GM23248 (cell line): ENCODE measurements at regions not wholly inside any gene's neighbourhood (a gene's known extent, or its start where the extent isn't known, plus 50 kb on each side); places are given as distances from the start of the nearest gene placed in this dataset.

Source experiments
- EZH2 ChIP-seq: fragments of 200-600 bp; sonication (generic); IDR thresholded peaks from 2 replicates; pipeline ENCODE4 v1.6.1; 2018; ENCODE audit warnings: antibody characterized with exemption, mild to moderate bottlenecking; ENCODE audit not compliant: insufficient read depth, poor library complexity, severe bottlenecking
- EZH2phosphoT487 ChIP-seq: fragments of 200-600 bp; sonication (generic); IDR thresholded peaks from 2 replicates; pipeline ENCODE4 v1.6.1; 2018; ENCODE audit warnings: antibody characterized with exemption, moderate library complexity, mild to moderate bottlenecking, low read depth; ENCODE audit not compliant: insufficient read depth

GRCh38 chr17:14541714-14542113, 240.8 kb downstream of the HS3ST3B1 start:
- no peak for TF ChIP-seq EZH2phosphoT487
- no peak for TF ChIP-seq EZH2
